GM18858 (cell line): ENCODE measurements at regions not wholly inside any gene's neighbourhood (a gene's known extent, or its start where the extent isn't known, plus 50 kb on each side); places are given as distances from the start of the nearest gene placed in this dataset.

Experiments
- ATAC-seq: cut with Tn5 transposase; IDR thresholded peaks from one replicate; pipeline ENCODE4 v1.9.1; 2021; ENCODE audit not compliant: unreplicated experiment

DNA sequence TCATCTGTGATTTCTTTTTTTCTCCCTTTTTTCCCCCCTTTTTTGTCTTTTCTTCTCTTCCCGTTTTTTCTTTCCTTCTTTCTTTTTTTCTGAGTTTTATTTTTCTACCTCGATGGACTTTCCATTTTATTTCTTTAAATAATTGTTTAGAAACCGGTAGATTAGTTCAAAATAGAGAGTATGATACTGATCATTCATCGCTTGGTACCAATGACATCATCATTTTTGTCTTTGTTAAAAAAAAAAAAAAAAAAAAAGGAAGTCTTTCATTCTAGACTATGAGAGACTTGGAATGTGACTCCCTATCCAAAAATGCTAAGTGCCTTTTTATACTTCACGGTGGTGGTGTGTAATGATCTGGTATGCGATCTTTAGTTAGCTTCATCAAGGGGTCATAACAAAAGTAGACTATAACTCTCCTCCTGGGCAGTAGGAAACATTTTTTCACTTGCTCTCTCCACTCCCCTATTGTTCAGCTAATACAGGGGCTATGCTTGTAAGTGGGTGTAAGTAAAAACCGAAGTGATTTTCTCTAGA is 1517.5 kb upstream of the ZEB2 start:
- no peak for ATAC-seq

DNA sequence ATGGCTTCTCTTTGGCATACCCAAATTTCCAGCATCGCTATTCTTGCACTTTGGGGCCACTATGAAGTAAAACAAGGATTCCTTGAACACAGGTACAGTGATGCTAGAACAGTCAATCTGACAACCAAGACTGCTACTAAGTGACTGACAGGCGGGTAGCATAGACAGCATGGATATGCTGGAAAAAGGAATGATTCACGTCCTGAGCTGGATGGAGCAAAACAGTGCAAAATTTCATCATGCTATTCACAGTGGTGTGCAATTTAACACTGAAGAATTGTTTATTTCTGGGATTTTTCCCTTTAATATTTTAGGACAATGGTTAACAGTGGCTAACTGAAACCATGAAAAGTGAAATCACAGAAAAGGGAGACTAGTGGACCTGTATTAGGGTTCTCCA is 1511.2 kb upstream of the ZEB2 start:
- ATAC-seq, result no peak

DNA sequence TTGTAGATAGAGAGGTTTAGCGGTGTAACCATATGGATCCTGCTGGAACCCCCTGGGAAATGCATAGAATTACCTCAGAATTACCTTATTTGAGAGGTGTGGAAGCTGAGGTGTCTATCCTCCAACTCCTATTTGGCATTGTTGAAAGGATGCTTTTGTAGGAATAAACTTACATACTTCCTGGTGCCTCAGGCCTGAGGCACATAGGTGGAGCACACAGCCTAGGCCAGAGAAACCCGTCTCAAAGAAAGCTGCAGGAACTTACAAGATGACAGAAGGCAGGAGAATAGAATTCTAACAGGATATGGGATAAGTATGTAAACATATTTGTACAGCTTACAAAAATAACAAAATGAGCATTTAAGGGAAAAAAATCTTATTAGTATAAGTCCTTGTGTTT is 1507.2 kb upstream of the ZEB2 start:
- no peak for ATAC-seq

DNA sequence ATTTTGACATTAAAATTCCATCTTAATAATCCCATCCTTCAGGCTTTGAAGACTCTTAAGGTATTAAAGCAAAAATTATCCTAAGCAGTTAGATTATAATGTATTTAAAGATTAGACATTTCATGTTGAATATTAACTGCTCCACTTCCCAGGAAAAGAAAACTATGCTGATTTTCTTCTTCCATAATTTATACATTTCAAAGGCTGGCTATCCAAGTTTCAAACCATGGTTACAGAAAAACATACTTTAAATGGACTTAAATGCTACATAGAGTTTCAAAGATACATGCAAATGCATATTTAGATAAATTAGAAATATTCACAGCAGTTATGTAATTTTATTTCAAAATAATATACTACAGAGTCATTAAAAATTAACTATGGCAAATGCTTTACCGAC is 1505.6 kb upstream of the ZEB2 start:
- no peak for ATAC-seq

DNA sequence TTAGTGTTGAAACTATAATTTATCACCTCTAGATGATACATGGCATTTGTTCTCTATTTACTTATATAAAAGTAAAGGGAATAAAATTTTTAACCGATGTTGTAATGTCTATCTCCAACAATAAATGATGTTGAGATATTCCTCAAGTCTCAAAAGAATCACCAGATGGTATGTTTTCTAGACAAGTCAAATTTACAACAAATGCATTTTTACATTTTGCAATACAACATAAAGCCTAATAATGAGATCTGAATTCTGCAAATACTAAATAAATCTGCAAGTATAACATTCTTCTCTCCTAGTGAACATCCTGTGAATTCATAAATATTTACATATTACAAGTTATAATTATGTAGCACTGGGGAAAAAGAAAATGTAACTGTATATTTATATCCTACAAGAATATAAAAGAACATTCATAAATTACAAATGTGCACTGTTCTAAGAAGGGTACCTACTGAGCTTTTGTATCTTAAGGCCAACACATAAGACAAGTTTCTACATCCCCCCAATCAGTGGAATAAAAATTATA is 1504.4 kb upstream of the ZEB2 start:
- ATAC-seq, result no peak

DNA sequence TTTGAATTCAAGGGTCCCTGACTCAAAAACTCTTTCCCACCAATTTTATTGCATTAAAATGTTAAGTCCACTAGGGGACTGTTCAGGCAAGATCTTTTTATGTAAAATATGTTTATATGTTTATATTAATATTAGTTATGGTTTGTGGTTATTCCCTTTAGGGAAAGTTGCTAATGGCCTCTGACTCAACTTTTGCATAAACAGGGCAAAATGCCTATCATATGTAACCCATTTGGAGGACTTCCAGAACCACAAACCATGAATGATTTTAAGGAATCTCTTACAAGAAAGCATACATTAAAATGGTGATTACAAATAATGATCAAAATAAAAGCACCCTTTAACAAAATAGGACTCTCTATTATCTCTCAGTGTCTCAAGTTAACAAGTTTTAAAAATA is 1484.5 kb upstream of the ZEB2 start:
- no peak for ATAC-seq

DNA sequence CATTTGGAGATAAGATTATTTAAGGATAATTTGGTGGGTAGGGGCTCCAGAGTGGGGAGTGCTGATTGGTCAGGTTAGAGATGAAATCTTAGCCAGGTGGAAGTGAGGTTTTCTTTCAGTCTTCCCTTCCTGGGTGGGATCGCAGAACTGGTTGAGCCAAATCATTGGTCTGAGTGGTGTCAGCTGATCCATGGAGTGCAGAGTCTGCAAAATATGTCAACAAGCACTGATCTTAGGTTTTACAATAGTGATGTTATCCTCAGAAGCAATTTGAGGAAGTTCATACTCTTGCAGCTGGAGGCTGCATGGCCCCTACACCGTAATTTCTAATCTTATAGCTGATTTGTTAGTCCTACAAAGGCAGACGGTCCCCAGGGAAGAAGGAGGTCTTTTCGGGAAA is 1483.4 kb upstream of the ZEB2 start:
- ATAC-seq, result no peak

DNA sequence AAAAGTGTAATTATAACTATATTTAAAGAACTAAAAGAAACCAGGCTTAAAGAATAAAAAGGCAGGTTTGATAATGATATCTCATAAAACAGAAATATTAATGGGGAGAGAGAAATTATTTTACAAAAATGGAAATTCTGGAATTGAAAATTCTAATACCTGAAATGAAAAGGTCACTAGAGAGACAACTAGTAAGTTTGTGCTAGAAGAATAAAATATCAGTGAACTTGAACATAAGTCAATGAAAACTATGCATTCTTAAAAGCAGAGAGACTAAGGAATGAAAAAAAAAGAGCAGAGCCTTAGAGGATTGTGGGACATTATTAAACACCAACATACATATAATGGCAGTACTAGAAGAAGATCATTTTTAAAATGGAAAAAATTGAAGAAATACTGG is 1475.0 kb upstream of the ZEB2 start:
- no peak for ATAC-seq

DNA sequence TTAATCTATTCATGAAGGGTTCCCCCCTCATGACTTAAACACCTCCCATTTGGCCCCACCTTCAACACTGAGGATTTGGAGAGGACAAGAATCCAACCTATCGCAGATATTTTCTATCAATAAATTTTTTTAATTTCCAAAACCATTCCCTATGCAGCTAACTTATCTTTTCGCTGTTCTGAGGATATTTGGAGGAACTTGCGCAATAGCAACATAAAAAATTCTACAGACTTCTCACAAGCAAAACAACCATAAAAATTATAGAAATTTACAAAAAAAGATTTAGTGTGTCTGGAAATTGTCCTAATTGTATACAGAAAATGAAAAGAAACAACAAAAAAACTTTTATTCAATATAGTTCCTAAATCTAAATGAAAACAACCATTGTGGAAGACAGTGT is 1472.7 kb upstream of the ZEB2 start:
- ATAC-seq, result no peak

DNA sequence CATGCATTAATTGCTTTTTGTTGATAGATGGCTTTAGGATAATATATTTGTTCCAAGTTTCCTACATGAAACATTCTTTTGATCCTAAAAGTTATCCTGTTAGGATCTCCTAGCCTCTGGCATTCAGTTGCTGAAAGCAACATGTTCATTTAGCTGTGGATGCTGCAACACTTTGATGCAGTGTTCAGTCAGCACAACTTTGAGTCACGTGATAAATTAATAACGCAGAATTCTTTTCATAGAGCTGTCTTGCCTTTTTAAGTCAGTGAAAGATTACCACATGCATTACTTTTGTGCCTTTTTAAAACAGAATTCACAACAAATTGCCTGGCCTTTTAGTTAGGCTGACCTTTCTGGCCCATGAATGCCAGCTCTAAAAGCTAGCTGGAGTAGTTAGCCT is 1467.9 kb upstream of the ZEB2 start:
- ATAC-seq, result no peak

DNA sequence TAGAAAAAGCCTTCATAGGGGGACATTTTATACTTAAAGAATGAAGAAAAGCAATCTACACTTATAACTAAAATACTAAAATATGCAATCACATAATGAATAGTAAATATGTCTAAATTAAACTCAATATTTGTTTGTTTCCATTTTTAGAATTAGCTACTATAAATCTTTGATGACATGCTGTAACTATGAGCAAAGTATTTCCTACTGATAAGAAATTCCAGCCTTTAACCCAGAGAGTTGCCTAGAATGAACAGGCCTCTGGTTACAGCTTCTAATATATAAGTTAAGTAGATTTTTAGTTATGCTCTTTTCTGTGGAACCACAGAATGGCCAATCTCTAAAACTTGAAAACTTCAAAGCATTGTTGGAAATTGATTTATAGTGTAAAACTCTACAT is 1465.6 kb upstream of the ZEB2 start:
- no peak for ATAC-seq

DNA sequence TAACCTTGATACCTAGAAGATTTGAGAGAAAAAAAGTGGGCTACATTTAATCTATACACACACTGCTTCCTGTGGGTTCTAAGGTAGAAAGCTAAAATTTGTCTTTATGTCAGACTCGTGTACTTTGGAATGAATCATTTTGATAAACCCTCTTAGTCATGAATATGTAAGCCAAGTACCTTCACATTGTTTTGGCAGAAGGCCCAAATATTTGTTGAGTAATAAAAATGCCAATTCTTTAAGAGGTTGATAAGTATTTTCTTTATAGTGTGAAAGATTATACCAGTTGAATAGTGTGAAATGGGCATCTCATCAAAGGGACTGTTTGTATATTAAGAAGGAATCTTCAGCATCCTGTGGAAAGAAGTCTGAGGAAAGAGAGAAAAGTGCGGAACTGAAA is 1464.7 kb upstream of the ZEB2 start:
- no peak for ATAC-seq

DNA sequence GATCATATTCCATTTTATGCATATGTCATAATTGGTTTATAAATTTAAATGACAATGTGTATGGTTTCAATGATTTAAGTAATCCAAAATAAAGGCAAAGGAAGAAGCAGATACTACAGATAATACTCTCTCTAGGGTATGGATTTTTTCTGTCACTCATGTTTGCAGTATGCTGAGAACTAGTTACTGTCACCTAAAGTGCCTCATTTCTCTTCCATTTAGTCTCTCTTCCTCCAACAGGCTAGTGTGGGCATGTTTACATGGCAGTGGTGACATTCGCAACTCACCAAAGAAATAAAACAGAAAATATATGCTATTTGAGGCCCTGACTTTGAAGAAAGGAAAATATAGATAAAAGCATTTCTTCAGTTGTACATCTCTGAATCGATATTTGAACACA is 1460.4 kb upstream of the ZEB2 start:
- ATAC-seq, result no peak

DNA sequence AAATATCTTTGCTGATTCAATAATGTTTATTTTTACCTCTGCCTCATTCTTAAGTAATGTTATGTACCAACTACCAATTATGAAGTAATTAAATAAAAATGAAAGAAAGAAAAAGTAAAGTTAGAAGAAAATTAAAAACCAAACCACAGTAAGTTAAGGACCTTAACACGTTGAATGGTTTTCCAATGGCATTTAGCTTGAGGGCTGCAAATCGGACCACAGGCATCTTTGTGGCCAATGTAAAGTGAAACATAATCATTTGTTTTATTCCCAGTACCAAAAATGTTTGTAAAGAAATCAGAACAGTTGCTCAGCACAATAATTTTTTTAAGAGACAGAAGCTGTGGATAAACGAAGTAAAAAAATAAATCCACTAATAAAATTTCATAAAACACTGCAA is 1455.5 kb upstream of the ZEB2 start:
- ATAC-seq, result no peak

DNA sequence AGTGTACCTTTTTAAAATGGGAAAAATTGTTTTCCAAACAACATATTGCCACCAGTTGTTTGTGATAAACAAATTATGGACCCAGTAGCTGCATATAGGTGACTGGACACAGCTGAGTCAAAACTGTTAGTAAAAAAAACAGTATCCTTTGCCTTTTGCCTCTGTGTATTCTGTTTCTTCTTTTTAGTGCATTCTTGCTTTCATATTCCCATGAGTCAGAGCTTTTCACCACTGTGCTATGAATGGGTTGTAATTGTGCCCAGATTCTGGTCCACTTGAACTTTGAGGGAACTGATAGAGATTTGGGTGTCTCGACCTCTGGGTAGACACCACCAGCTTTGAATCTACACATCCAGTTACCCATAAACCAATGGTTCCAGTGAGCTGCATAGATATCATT is 1441.9 kb upstream of the ZEB2 start:
- ATAC-seq, result no peak

DNA sequence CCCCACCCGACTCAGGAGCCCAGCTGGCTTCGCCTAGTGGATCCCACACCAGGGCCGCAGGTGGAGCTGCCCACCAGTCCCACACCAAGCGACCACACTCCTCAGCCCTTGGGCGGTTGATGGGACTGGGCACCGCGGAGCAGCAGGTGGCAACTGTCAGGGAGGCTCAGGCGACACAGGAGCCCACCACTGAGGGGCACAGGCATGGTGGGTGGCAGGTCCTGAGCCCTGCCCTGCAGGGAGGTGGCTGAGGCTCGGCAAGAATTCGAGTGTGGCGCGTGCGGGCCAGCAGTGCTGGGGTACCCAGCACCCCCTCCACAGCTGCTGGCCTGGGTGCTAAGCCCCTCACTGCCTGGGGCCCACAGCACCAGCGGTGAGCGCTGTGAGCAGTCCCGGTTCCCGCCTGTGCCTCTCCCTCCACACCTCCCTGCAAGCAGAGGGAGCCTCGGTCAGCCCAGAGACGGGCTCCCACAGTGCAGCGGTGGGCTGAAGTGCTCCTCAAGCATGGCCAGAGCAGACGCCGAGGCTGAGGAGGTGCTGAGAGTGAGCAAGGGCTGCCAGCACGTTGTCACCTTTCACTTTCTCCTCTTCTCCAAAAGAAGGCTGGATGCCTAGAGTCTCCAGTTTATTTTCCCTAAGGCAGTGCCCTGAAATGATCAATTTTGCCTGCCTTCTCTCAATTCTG is 1440.7 kb upstream of the ZEB2 start:
- ATAC-seq, result no peak

DNA sequence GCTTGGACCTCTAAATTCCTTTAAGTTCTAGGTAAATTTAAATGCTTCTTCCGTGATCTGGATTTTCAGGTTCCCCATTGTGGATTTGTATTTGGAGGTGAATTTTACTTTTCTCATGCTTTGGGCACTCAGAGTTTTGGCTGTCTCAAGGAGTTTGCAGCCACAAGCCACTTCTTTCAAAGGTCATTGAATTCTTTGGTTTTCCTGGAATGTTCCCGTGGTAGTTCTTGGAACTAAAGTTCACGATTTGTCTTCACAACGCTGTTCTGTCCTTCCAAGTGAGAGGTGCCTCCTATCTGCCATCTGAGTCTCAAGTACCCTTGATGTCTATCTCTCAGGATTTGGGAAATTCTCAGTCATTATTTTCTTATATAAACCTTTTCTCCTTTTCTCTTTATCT is 1438.7 kb upstream of the ZEB2 start:
- ATAC-seq, result no peak

DNA sequence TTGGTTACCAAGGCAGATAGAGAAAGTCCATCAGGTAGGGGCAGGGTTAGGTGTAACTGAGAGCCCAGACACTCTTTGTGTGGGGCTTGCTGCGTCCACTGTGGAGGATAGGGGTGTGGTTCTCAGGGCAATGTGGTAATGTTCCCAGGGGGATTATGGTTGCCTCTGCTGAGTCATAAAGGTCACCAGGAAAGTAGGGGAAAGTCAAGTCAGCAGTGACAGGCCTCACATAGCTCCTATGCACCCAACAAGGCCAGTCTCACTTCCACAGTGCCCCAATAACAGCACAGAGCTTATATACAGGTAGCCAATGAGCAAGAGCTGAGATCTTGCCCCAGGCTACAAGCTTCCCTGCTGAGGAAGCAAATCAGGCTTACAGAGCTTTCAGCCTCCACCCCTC is 1438.0 kb upstream of the ZEB2 start:
- ATAC-seq, result no peak

DNA sequence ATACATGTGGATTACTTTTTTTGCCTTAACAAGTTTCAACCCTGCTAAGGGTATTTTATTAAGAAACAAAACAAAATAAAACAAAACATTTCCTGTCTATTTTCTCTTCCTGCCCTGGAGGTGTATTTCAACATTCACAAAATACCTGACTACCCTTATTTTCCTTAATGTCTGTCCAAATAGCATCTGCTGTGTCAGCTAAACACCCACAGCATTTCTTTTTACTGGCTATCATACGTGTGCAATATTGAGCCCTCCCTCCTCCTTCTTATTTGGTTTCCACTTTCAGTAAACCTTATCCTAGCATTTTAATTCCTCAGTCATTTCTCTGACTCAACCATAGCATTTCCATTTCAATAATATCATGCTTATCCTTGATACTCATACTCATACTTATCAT is 1420.0 kb upstream of the ZEB2 start:
- ATAC-seq, result no peak

DNA sequence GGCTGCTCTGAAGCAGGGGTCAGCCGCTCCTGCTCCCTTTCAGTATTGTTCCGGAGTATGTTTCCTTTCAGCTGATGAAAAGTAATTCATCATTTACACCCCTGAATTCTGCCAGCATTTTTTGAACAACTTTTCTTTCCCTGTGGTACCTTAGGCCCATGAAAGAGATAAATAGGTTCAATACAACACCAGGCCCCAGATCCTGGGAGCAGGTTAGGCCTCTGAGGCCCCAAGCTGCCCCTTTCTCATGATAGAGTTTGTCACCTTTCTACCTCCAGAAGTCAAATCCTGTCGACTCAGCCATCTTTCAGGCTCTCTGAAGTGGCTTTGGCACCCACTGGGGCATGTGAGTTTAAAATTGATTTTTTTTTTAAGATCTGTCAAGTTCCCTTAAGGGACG is 1415.1 kb upstream of the ZEB2 start:
- ATAC-seq, result no peak

DNA sequence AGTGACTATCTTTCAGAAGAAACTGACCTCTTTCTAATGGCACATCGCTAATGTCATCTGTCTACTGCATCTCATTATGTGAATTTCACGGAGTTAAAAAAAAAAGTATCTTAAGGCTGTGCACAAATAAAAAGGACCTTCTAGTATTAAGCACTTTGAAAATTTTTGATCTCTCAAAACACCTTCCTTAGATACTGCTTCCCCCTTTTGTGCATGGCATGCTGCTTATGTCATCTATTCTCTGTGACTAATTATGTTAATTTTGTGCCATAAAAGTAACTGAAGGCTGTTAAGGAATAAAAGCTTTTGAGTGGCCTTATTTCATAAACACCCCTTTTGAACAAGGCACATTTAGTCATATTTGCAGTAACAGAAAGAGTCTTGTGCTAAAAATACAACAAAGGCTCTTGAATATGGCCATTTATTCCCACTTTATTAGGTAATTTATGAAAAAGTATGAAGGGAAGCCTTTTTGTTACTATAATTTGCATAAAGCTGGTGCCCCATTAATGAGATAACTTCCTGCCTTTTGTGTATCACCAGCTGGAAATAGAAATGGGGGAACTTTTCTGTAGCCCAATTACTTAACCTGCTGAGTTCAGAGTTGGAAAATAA is 1412.0 kb upstream of the ZEB2 start:
- ATAC-seq, result no peak

DNA sequence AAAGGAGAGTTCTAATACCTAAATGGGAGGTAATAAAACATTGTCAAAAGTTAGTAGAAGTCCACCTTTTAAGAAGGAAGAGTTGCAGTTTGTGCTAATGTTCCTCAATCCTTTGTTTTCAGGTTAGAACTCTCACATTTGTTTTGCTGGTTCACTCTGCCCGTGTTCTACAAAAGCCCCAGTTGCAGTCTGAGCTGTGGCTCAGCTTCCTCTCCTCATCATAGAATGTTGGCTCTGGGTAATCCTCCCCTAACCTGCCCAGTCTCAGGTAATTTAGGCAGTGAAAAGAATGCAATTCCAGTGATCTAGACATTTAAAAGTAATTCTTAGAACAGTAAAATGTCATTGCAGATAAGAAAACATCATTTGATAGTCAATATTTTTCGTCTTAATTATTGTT is 1410.4 kb upstream of the ZEB2 start:
- ATAC-seq, result no peak
